A549 (cell line): ENCODE measurements at regions not wholly inside any gene's neighbourhood (a gene's known extent, or its start where the extent isn't known, plus 50 kb on each side); places are given as distances from the start of the nearest gene placed in this dataset.

Experiments
- ATAC-seq, 2 experiments: fragments of 200-7000 bp in 1 of 2; fragments of >200 bp in 1 of 2; cut with Nextera tagmentation in 1 of 2; cut with Tn5 transposase in 1 of 2; 3 replicates each; pipeline versions ENCODE4 v1.8.0 to v1.9.1; 2018 to 2020; ENCODE audit warnings: mild to moderate bottlenecking in 1 of 2, moderate library complexity in 1 of 2
- CTCF ChIA-PET: fragments of 300-600 bp; sonication (Branson Sonifier 250); formaldehyde crosslinking; extraction: SDS; loops from one replicate; lab custom pipeline; 2021; ENCODE audit warnings: antibody characterized with exemption, inconsistent platforms; lab: Yijun Ruan, JAX
- POLR2A ChIA-PET: fragments of 350-600 bp; formaldehyde crosslinking; extraction: SDS; loops from one replicate; lab custom pipeline; 2021; ENCODE audit warnings: antibody characterized with exemption, inconsistent platforms; lab: Yijun Ruan, JAX
- DNase-seq, 2 experiments: peaks; one replicate each; pipeline versions ENCODE4 v3.0.0 to v3.0.0-alpha.2; 2011 to 2016; ENCODE audit warnings: low read depth in 1 of 2, low spot score in 1 of 2
- FAIRE-seq: peaks from 2 replicates; lab custom pipeline; 2011; peaks lifted over from hg19 to GRCh38; lab: Jason Lieb, UNC
- H3K27ac ChIP-seq, 2 experiments: fragments of >200 bp; sonication (Bioruptor Twin); formaldehyde crosslinking; 3 replicates each; pipeline ENCODE4 v1.5.1; 2016 to 2017
- H3K4me1 ChIP-seq: fragments of >200 bp; sonication (Bioruptor Twin); formaldehyde crosslinking; 3 replicates; pipeline ENCODE4 v1.6.1; 2016
- H3K4me2 ChIP-seq: fragments of >200 bp; sonication (Bioruptor Twin); formaldehyde crosslinking; 3 replicates; pipeline ENCODE4 v1.6.1; 2016
- H3K4me3 ChIP-seq: fragments of >200 bp; sonication (Bioruptor Twin); formaldehyde crosslinking; 3 replicates; pipeline ENCODE4 v1.5.1; 2016
- H3K9me3 ChIP-seq: fragments of >200 bp; sonication (Bioruptor Twin); formaldehyde crosslinking; 3 replicates; pipeline ENCODE4 v1.6.1; 2016
- BHLHE40 ChIP-seq: IDR thresholded peaks from 2 replicates; pipeline ENCODE4 v1.6.1; 2012; ENCODE audit warnings: low read depth, low read length, inconsistent platforms
- CBX2 ChIP-seq: fragments of 200-600 bp; sonication (generic); IDR thresholded peaks from 2 replicates; pipeline ENCODE4 v1.6.1; 2016; ENCODE audit warnings: low read depth, mild to moderate bottlenecking, borderline replicate concordance
- CBX8 ChIP-seq: fragments of 200-600 bp; sonication (generic); IDR thresholded peaks from 2 replicates; pipeline ENCODE4 v1.6.1; 2016
- CEBPB ChIP-seq, 2 experiments: fragments of >200 bp in 1 of 2; sonication (Bioruptor Twin) in 1 of 2; formaldehyde crosslinking in 1 of 2; IDR thresholded peaks; 2 replicates each; pipeline ENCODE4 v1.6.1; 2012 to 2016
- EHF ChIP-seq: fragments of 250-450 bp; sonication (Bioruptor Pico); IDR thresholded peaks from 2 replicates; pipeline ENCODE4 v1.5.0; 2020; ENCODE audit warnings: mild to moderate bottlenecking
- EHMT2 ChIP-seq: fragments of 200-600 bp; sonication (generic); IDR thresholded peaks from 2 replicates; pipeline ENCODE4 v1.6.1; 2016; ENCODE audit warnings: antibody characterized with exemption, low read depth, mild to moderate bottlenecking, moderate library complexity
- ESRRA ChIP-seq: fragments of 150-350 bp; IDR thresholded peaks from 2 replicates; pipeline ENCODE4 v1.6.1; 2014; ENCODE audit warnings: mild to moderate bottlenecking, low read length, borderline replicate concordance
- GATA3 ChIP-seq: IDR thresholded peaks from 2 replicates; pipeline ENCODE4 v1.6.1; 2012; ENCODE audit warnings: borderline replicate concordance
- HOXB13 ChIP-seq: fragments of 250-450 bp; sonication (Bioruptor Pico); IDR thresholded peaks from 2 replicates; pipeline ENCODE4 v1.5.0; 2020; ENCODE audit warnings: low read depth, mild to moderate bottlenecking, moderate library complexity
- MAFK ChIP-seq: fragments of 450-650 bp; IDR thresholded peaks from 2 replicates; pipeline ENCODE4 v1.6.1; 2014; ENCODE audit not compliant: partially characterized antibody
- POLR2A ChIP-seq: IDR thresholded peaks from 2 replicates; pipeline ENCODE4 v1.6.1; 2012; ENCODE audit warnings: mild to moderate bottlenecking, low read length
- POLR2AphosphoS2 ChIP-seq: conservative IDR thresholded peaks from 2 replicates; pipeline ENCODE4 v1.6.1; 2012; ENCODE audit warnings: low read length, improper control_type of control experiment, inconsistent platforms
- RNF2 ChIP-seq: fragments of 200-600 bp; sonication (generic); IDR thresholded peaks from 2 replicates; pipeline ENCODE4 v1.6.1; 2016; ENCODE audit warnings: low read depth, mild to moderate bottlenecking, antibody characterized with exemption, moderate library complexity, borderline replicate concordance
- SMC3 ChIP-seq: fragments of >200 bp; sonication (Bioruptor Twin); formaldehyde crosslinking; IDR thresholded peaks from 3 replicates; pipeline ENCODE4 v1.6.1; 2018; ENCODE audit warnings: inconsistent platforms
- ZFP36 ChIP-seq: fragments of 450-650 bp; IDR thresholded peaks from 2 replicates; pipeline ENCODE4 v1.6.1; 2014; ENCODE audit warnings: borderline replicate concordance; ENCODE audit not compliant: partially characterized antibody
- WGBS: methylation state at CpG from one replicate; pipeline ENCODE4 v1.1.6; 2017; ENCODE audit errors: missing lambda C conversion rate; 5-methylcytosine and 5-hydroxymethylcytosine counted together
- TF ChIP-seq, protein P1 (sequence below): IDR thresholded peaks from 2 replicates; pipeline ENCODE4 v1.6.1; 2012
- TF ChIP-seq, protein P2 (sequence below): fragments of 450-650 bp; IDR thresholded peaks from 2 replicates; pipeline ENCODE4 v1.6.1; 2014; ENCODE audit warnings: antibody characterized with exemption

DNA sequence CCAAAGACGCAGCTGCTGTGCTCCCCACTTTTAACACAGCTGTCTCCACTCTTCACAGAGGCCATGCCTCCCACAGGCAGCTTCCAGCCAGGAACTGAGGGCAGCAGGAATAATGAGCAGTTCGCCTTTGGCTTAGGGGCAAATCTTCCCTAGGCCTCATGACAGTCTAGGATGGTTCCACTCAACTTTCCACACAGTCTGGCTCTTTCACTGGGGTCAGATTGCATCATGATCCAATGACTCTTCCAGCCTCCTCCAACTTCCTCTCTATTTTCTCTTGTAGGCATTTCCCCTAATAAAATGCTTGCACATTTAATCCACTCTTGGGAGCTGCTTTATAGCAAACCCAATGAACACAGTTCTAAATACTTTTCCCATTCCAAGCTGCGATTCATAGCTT, 271.6 kb upstream of the ATP2B1 start:
- Histone ChIP-seq H3K4me3 (no peak overlapping the region), H3K9me3 (no peaks in the 10 kb centered on the region), H3K4me2 (no peak overlapping the region), H3K4me1 (peaks cover 10% of the 10 kb centered on the region; the same call in 2 of the 3 replicates), H3K27ac (peak overlapping the region in 1 of 2 experiments; percentile 55; a peak in 3 of 6 replicates)
- FAIRE-seq (no peak), ATAC-seq (peak in 1 of 2 experiments; percentile 28; a peak in 2 of 6 replicates), DNase-seq (peak in 1 of 2 experiments; percentile 17)
- ChIA-PET CTCF (interaction anchor here (0.9 kb wide), 1 partner anchor 30 kb away, joined by 3 read pairs; no protein-coding TSS in a partner anchor), POLR2A (no interaction called here)
- 84% methylated on average over 3 of the region's 3 CpGs for WGBS
- no peak for TF ChIP-seq CBX2
- TF ChIP-seq CEBPB (IDR thresholded peaks at IDR 0.05), result 0 out of 4 replicates have a peak, but pooled peaks of 1 of the 2 experiments have one; percentile 9

DNA sequence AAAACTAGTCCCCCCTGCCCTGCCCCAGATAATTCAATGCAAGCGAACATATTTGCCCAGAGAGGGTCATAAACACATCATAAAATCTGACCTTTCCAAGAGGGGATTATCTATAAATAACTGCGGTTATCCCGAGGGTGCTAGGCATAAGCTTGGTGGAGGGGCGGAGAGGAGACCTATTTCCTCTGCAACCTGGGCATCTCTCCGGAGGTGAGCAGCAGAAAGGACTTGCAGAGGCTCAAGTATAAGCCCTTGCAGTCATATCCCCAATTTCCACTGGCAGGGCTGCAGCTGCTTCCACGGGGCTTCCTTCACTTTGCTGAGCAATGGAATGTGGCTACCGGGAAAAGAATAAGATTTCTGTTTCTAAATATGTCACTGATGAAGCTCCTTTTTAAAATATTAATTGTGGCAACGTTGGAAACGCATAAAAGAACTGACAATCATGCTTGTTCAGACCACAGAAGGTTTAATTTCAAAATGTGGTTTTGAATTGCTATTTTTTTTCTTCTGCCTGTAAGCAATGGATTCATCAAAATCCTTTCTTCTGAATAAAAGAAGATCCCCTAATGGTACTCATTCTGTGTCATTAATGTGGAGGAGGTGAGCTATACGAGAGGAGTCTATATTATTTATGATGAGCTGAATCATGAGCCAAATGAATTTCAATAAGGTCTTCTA, 268.9 kb upstream of the ATP2B1 start:
- no peak overlapping the region for H3K4me3 ChIP-seq
- ChIA-PET POLR2A (no interaction called here), CTCF (interaction anchor here (1.9 kb wide), 1 partner anchor 10 kb away, joined by 6 read pairs; no protein-coding TSS in a partner anchor)
- peaks cover 10% of the 10 kb centered on the region; the same call in 2 of the 3 replicates for H3K4me1 ChIP-seq
- WGBS, result 77% methylated on average over 10 of the region's 10 CpGs
- ATAC-seq, result no peak
- H3K9me3 ChIP-seq, result no peaks in the 10 kb centered on the region
- DNase-seq, result no peak
- H3K4me2 ChIP-seq, result 0 out of 3 replicates have a peak overlapping the region, but pooled peaks have one; percentile 13
- no peak for FAIRE-seq
- TF ChIP-seq, protein P1, sequence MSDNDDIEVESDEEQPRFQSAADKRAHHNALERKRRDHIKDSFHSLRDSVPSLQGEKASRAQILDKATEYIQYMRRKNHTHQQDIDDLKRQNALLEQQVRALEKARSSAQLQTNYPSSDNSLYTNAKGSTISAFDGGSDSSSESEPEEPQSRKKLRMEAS, result no peak
- TF ChIP-seq EHF (CRISPR knock-in tag) (no peak), CBX8 (no peak), RNF2 (no peak), ZFP36 (no peak), POLR2A (no peak), HOXB13 (no peak), POLR2AphosphoS2 (no peak), EHMT2 (no peak)
- TF ChIP-seq, protein P2, sequence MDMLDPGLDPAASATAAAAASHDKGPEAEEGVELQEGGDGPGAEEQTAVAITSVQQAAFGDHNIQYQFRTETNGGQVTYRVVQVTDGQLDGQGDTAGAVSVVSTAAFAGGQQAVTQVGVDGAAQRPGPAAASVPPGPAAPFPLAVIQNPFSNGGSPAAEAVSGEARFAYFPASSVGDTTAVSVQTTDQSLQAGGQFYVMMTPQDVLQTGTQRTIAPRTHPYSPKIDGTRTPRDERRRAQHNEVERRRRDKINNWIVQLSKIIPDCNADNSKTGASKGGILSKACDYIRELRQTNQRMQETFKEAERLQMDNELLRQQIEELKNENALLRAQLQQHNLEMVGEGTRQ, result no peak
- H3K27ac ChIP-seq, result no peak overlapping the region; a peak in 1 of 6 replicates

DNA sequence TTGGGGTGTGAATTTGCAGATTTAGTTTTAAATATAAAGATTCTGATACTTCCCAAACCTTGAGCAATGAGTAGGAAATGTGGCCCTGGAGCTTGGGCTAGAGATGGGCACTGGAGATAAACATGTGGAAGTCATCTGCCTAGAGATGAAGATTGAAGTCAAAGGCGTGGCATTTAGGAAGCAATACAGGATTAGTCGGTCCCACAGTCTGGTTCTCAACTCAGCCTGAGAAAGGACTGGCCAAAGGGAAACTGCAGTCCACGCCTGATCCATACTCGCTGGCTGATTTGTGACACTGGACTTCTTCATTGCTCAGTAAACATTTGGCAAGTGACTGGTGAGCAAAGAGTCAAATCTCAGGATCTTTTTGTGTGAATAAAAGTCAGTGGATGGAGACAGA, 268.2 kb upstream of the ATP2B1 start:
- POLR2A ChIA-PET, result no interaction called here
- CTCF ChIA-PET, result interaction anchor here (1.9 kb wide), 1 partner anchor 10 kb away, joined by 6 read pairs; no protein-coding TSS in a partner anchor
- Histone ChIP-seq H3K9me3 (no peaks in the 10 kb centered on the region), H3K4me3 (no peak overlapping the region), H3K27ac (no peak overlapping the region; a peak in 1 of 6 replicates), H3K4me2 (no peak overlapping the region), H3K4me1 (peaks cover 10% of the 10 kb centered on the region; the same call in 2 of the 3 replicates)
- DNase-seq (no peak), ATAC-seq (no peak), FAIRE-seq (no peak)
- TF ChIP-seq ESRRA, result no peak
- WGBS, result 87% methylated on average over 4 of the region's 4 CpGs

DNA sequence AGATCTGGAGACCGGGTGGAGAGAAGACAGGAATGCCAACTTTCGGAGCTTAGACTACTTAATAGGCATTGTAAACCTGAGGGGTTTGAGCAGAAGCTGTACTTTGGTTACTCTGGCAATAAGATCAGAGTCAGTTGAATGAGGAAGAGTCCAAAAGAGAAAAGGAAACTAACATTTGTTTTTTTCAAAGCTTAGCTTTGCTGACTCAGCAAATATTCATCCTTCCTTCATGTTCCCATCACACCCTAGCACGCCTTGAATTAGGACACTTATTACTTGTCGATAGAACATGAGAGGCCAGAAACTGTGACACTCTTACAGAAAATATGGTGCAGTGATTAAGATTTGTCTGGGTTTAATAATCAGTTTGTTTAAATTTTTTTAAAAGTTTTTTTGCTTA, 266.9 kb upstream of the ATP2B1 start:
- no peak for ATAC-seq
- Histone ChIP-seq H3K4me2 (no peak overlapping the region), H3K9me3 (no peaks in the 10 kb centered on the region), H3K27ac (no peak overlapping the region), H3K4me3 (no peak overlapping the region), H3K4me1 (peaks cover 10% of the 10 kb centered on the region; the same call in 2 of the 3 replicates)
- POLR2A ChIA-PET, result interaction anchor here (1.1 kb wide), 1 partner anchor 267 kb away, joined by 3 read pairs; the partner anchor contains the start of gene ATP2B1
- DNase-seq, result no peak
- CTCF ChIA-PET, result no interaction called here
- 90% methylated on average over 4 of the region's 4 CpGs for WGBS
- TF ChIP-seq SMC3 (no peak), MAFK (peak; percentile 100)
- no peak for FAIRE-seq

DNA sequence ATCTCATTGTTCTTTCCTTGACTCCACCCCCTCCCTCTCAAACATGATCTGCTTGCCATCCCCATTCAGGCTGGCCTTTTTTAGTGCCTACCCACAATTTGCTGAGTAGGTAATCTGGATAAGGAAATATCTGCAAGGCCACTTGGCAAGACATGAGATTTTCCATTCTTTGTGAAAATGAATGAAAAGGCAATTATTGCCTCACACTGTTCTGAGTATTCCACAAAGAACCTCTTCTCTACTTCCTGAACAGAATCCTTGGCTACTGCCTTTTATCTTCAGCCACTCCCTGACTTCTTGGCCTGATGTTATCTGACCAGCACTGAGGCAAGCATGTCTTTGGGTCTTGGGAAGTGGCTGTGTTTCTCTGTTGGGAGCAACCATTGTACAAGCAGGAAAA, 263.2 kb upstream of the ATP2B1 start:
- Histone ChIP-seq H3K9me3 (no peaks in the 10 kb centered on the region), H3K4me3 (no peak overlapping the region), H3K4me1 (peaks cover 6% of the 10 kb centered on the region; the same call in 2 of the 3 replicates), H3K27ac (peak overlapping the region in 1 of 2 experiments; percentile 28; a peak in 3 of 6 replicates), H3K4me2 (no peak overlapping the region)
- ChIA-PET CTCF (no interaction called here), POLR2A (no interaction called here)
- DNase-seq, result peak in 1 of 2 experiments; percentile 74
- peak; percentile 57; the same call in 1 of the 2 replicates for TF ChIP-seq GATA3
- TF ChIP-seq BHLHE40, result no peak
- peak; percentile 90 for TF ChIP-seq MAFK
- peak in 1 of 2 experiments; percentile 69; a peak in 3 of 6 replicates for ATAC-seq
- FAIRE-seq, result no peak
